ENCODE measurements at regions not wholly inside any gene's neighbourhood (a gene's known extent, or its start where the extent isn't known, plus 50 kb on each side); places are given as distances from the start of the nearest gene placed in this dataset.

GRCh38 chr2:41068740-41069139 lies 616.9 kb upstream of the SLC8A1 start:
- H3K36me3 ChIP-seq (ENCODE audit: low read depth) = no peaks in the 10 kb centered on the region
- no peaks in the 10 kb centered on the region for H3K4me1 ChIP-seq (ENCODE audit: insufficient read depth, poor library complexity, severe bottlenecking)
- DNase-seq (ENCODE audit: low spot score) (no peak), ATAC-seq (ENCODE audit: low read depth) (no peak)
- peaks cover 15% of the 10 kb centered on the region for H3K27me3 ChIP-seq (ENCODE audit: insufficient read depth, poor library complexity, severe bottlenecking)
- H3K27ac ChIP-seq (ENCODE audit: poor library complexity, severe bottlenecking) = no peak overlapping the region
- no peak overlapping the region for H3K4me3 ChIP-seq (ENCODE audit: severe bottlenecking)
- TF ChIP-seq CTCF (IDR thresholded peaks at IDR 0.05; ENCODE audit: poor library complexity, severe bottlenecking) = no peak
- H3K9me3 ChIP-seq (ENCODE audit: severe bottlenecking) = no peaks in the 10 kb centered on the region

GRCh38 chr2:41078341-41078740 lies 626.5 kb upstream of the SLC8A1 start:
- TF ChIP-seq CTCF (IDR thresholded peaks at IDR 0.05; ENCODE audit: poor library complexity, severe bottlenecking) = no peak
- H3K36me3 ChIP-seq (ENCODE audit: low read depth) = no peaks in the 10 kb centered on the region
- H3K4me1 ChIP-seq (ENCODE audit: insufficient read depth, poor library complexity, severe bottlenecking) = no peaks in the 10 kb centered on the region
- H3K9me3 ChIP-seq (ENCODE audit: severe bottlenecking) = no peaks in the 10 kb centered on the region
- H3K27me3 ChIP-seq (ENCODE audit: insufficient read depth, poor library complexity, severe bottlenecking) = peaks cover 12% of the 10 kb centered on the region
- H3K4me3 ChIP-seq (ENCODE audit: severe bottlenecking) = no peak overlapping the region
- H3K27ac ChIP-seq (ENCODE audit: poor library complexity, severe bottlenecking) = no peak overlapping the region
- ATAC-seq (ENCODE audit: low read depth) (no peak), DNase-seq (ENCODE audit: low spot score) (no peak)

- DNase-seq (ENCODE audit: low spot score) (no peak), ATAC-seq (ENCODE audit: low read depth) (no peak)
- Histone ChIP-seq H3K27ac (ENCODE audit: poor library complexity, severe bottlenecking) (no peak overlapping the region), H3K36me3 (ENCODE audit: low read depth) (no peaks in the 10 kb centered on the region), H3K4me1 (ENCODE audit: insufficient read depth, poor library complexity, severe bottlenecking) (no peaks in the 10 kb centered on the region), H3K27me3 (ENCODE audit: insufficient read depth, poor library complexity, severe bottlenecking) (peaks cover 8% of the 10 kb centered on the region), H3K9me3 (ENCODE audit: severe bottlenecking) (no peaks in the 10 kb centered on the region), H3K4me3 (ENCODE audit: severe bottlenecking) (no peak overlapping the region)
- no peak for TF ChIP-seq CTCF (IDR thresholded peaks at IDR 0.05; ENCODE audit: poor library complexity, severe bottlenecking)
These were observed 627.1 kb upstream of the SLC8A1 start for GRCh38 chr2:41079011-41079410.

GRCh38 chr2:41084321-41084720 lies 632.4 kb upstream of the SLC8A1 start:
- DNase-seq (ENCODE audit: low spot score) = no peak
- no peaks in the 10 kb centered on the region for H3K4me1 ChIP-seq (ENCODE audit: insufficient read depth, poor library complexity, severe bottlenecking)
- no peak for TF ChIP-seq CTCF (IDR thresholded peaks at IDR 0.05; ENCODE audit: poor library complexity, severe bottlenecking)
- H3K4me3 ChIP-seq (ENCODE audit: severe bottlenecking) = no peak overlapping the region
- H3K9me3 ChIP-seq (ENCODE audit: severe bottlenecking) = no peaks in the 10 kb centered on the region
- no peak for ATAC-seq (ENCODE audit: low read depth)
- H3K27me3 ChIP-seq (ENCODE audit: insufficient read depth, poor library complexity, severe bottlenecking) = no peaks in the 10 kb centered on the region
- H3K27ac ChIP-seq (ENCODE audit: poor library complexity, severe bottlenecking) = no peak overlapping the region
- no peaks in the 10 kb centered on the region for H3K36me3 ChIP-seq (ENCODE audit: low read depth)

GRCh38 chr2:41087946-41088345 lies 636.1 kb upstream of the SLC8A1 start:
- no peak for ATAC-seq (ENCODE audit: low read depth)
- H3K9me3 ChIP-seq (ENCODE audit: severe bottlenecking) = no peaks in the 10 kb centered on the region
- no peak overlapping the region for H3K27ac ChIP-seq (ENCODE audit: poor library complexity, severe bottlenecking)
- no peaks in the 10 kb centered on the region for H3K4me1 ChIP-seq (ENCODE audit: insufficient read depth, poor library complexity, severe bottlenecking)
- no peaks in the 10 kb centered on the region for H3K36me3 ChIP-seq (ENCODE audit: low read depth)
- H3K27me3 ChIP-seq (ENCODE audit: insufficient read depth, poor library complexity, severe bottlenecking) = no peaks in the 10 kb centered on the region
- no peak overlapping the region for H3K4me3 ChIP-seq (ENCODE audit: severe bottlenecking)
- DNase-seq (ENCODE audit: low spot score) = no peak
- TF ChIP-seq CTCF (IDR thresholded peaks at IDR 0.05; ENCODE audit: poor library complexity, severe bottlenecking) = no peak

All from RWPE2 (cell line).